Heart left ventricle (tissue), 16 donors: ENCODE measurements at regions not wholly inside any gene's neighbourhood (a gene's known extent, or its start where the extent isn't known, plus 50 kb on each side); places are given as distances from the start of the nearest gene placed in this dataset.

Source experiments
- ATAC-seq, 4 donors: fragments of 200-7000 bp; cut with Tn5 transposase; one replicate each; pipeline ENCODE4 v1.9.1; 2020 to 2022; ENCODE audit warnings: moderate library complexity in 4 of 4, mild to moderate bottlenecking in 3 of 4, moderate number of reproducible peaks in 1 of 4
- DNase-seq, 5 donors: peaks; one replicate each; pipeline ENCODE4 v3.0.0-alpha.2; 2020
- H3K27ac ChIP-seq, 12 donors: fragments of 200-600 bp; sonication (generic) in 4 of 12; one replicate each; pipeline versions ENCODE4 v1.5.0 to v1.8.0; 2016 to 2022; ENCODE audit warnings: mild to moderate bottlenecking in 2 of 12
- H3K27me3 ChIP-seq, 9 donors: fragments of 200-600 bp; sonication (generic) in 2 of 9; one replicate each; pipeline versions ENCODE4 v1.5.1 to v1.8.0; 2016 to 2022; ENCODE audit warnings: mild to moderate bottlenecking in 3 of 9
- H3K36me3 ChIP-seq, 9 donors: fragments of 200-600 bp; sonication (generic) in 2 of 9; one replicate each; pipeline versions ENCODE4 v1.5.0 to v1.8.0; 2018 to 2022; ENCODE audit warnings: mild to moderate bottlenecking in 2 of 9
- H3K4me1 ChIP-seq, 12 donors: fragments of 200-600 bp; sonication (generic) in 4 of 12; one replicate each; pipeline versions ENCODE4 v1.5.0 to v1.8.0; 2016 to 2022; ENCODE audit warnings: mild to moderate bottlenecking in 3 of 12
- H3K4me3 ChIP-seq, 12 donors: fragments of 200-600 bp; sonication (generic) in 4 of 12; one replicate each; pipeline versions ENCODE4 v1.5.0 to v1.8.0; 2017 to 2022; ENCODE audit warnings: mild to moderate bottlenecking in 9 of 12, moderate library complexity in 4 of 12
- H3K9me3 ChIP-seq, 12 donors: fragments of 200-600 bp; sonication (generic) in 4 of 12; one replicate each; pipeline versions ENCODE4 v1.5.0 to v1.8.0; 2016 to 2022; ENCODE audit warnings: mild to moderate bottlenecking in 1 of 12
- POLR2A ChIP-seq, 2 donors: fragments of 450-650 bp; IDR thresholded peaks; one replicate each; pipeline ENCODE4 v1.6.1; 2017; ENCODE audit warnings: antibody characterized with exemption in 2 of 2, mild to moderate bottlenecking in 2 of 2, moderate library complexity in 2 of 2
- WGBS, 4 donors: extraction: QIAGEN DNeasy Blood & Tissue Kit in 2 of 4; methylation state at CpG; one replicate each; pipeline versions ENCODE4 v1.1.5 to v1.1.7; 2013 to 2018; 5-methylcytosine and 5-hydroxymethylcytosine counted together
- intact Hi-C, 10 donors: fragments of 100-400 bp; cut with DNase I; formaldehyde crosslinking; loops; one replicate each; pipeline versions ENCODE4 v1.11.1 to v1.14.2; 2022
- TF ChIP-seq, protein P1 (sequence below), 12 donors: fragments of 200-600 bp; sonication (generic) in 4 of 12; IDR thresholded peaks; one replicate each; pipeline versions ENCODE4 v1.5.0 to v1.8.0; 2018 to 2022; ENCODE audit warnings: antibody characterized with exemption in 12 of 12, mild to moderate bottlenecking in 5 of 12
- donor health status: ischemic (EF 13 %, LVEDD 7.1; RV severe dilation, severe dysfunction).
- donor health status: healthy with polysubstance abuse.
- donor health status: DM: no; HTN: yes; CAD: no.
- donor health status: DM: no; HTN: no; CAD: no.
- donor health status: ischemic (EF 25% LVEDD 6.9; RV normal size, moderate dysfunction).
- donor health status: ischemic (EF 25% LVEDD 5.7; RV mildly dilated, moderate dysfunction).
- donor health status: healthy.
- donor health status: DM: yes; HTN: yes; CAD: no.
- donor health status: ischemic (EF 35%, LVEDD 5.7; RV mildly dilated, moderate dysfunction).
- donor health status: nonischemic (EF 11% LVEDD 7.7; RV severe dilation, severe dysfunction).
- donor health status: DM: yes; HTN: yes; CAD: no.
- donor health status: PGD.
- donor health status: ischemic (EF 29% LVEDD 5.4; RV normal size, mild dysfunction).
- donor health status: nonischemic (EF 23%, LVEDD 6.1; RV moderate dilation, normal function).

DNA sequence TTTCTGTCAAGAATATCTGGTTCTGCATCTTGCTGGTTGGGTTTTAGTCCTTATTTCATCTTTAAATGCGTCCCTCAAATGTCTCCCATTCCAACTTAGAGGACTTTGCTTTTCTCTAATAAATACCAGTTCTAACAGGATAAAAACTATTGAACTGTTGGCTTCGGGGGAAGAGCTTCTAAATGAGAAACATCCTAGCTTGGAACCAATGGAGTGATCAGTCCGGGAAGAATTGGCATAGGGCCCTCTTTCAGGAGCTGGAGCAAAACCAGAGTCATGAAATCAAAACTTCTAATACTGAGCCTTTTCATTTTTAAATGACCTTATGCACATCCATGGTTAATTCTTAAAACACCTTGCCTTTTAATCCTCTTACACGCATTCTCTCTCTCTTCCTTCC lies 401.6 kb upstream of the SMIM21 start:
- Histone ChIP-seq H3K27ac (no peak overlapping the region), H3K4me1 (no peaks in the 10 kb centered on the region), H3K27me3 (no peaks in the 10 kb centered on the region), H3K9me3 (peaks cover 0 to 7% (median 0%) of the 10 kb centered on the region in 12 donors), H3K36me3 (no peaks in the 10 kb centered on the region), H3K4me3 (no peak overlapping the region)
- ATAC-seq (no peak), DNase-seq (no peak)
- intact Hi-C loops = no loop called here
- 75 to 78% (median 77%) methylated on average over 4 of the region's 4 CpGs for WGBS, 4 donors
- TF ChIP-seq, protein P1, sequence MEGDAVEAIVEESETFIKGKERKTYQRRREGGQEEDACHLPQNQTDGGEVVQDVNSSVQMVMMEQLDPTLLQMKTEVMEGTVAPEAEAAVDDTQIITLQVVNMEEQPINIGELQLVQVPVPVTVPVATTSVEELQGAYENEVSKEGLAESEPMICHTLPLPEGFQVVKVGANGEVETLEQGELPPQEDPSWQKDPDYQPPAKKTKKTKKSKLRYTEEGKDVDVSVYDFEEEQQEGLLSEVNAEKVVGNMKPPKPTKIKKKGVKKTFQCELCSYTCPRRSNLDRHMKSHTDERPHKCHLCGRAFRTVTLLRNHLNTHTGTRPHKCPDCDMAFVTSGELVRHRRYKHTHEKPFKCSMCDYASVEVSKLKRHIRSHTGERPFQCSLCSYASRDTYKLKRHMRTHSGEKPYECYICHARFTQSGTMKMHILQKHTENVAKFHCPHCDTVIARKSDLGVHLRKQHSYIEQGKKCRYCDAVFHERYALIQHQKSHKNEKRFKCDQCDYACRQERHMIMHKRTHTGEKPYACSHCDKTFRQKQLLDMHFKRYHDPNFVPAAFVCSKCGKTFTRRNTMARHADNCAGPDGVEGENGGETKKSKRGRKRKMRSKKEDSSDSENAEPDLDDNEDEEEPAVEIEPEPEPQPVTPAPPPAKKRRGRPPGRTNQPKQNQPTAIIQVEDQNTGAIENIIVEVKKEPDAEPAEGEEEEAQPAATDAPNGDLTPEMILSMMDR (IDR thresholded peaks at IDR 0.05) = no peak
- no peak for TF ChIP-seq POLR2A (IDR thresholded peaks at IDR 0.05)

DNA sequence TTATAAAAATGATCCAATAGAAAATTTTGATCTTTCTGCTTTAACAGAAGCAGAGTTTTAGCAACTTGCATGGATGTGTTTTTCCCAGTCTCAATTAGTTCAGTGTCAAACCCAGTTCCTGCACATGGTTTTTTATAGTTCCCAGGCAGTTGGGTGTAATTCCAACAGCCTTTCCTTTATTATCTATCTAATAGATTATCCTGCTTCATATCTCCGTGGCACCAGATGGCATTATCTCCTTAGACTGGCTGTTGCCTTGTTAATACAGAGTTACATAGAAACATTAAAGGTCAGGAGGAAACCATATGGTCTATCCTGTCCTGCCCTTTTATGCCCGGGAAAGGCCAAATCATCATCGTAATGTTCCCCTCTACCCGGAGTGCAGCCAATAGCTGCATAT lies 400.9 kb upstream of the SMIM21 start:
- DNase-seq = no peak
- no peak for ATAC-seq
- Histone ChIP-seq H3K9me3 (peaks cover 0 to 7% (median 0%) of the 10 kb centered on the region in 12 donors), H3K27ac (no peak overlapping the region), H3K4me1 (no peaks in the 10 kb centered on the region), H3K36me3 (no peaks in the 10 kb centered on the region), H3K27me3 (no peaks in the 10 kb centered on the region), H3K4me3 (no peak overlapping the region)
- WGBS, 4 donors = 45 to 65% (median 60%) methylated on average over 4 of the region's 4 CpGs
- TF ChIP-seq, protein P1 (IDR thresholded peaks at IDR 0.05) = no peak
- TF ChIP-seq POLR2A (IDR thresholded peaks at IDR 0.05) = no peak
- intact Hi-C loops = no loop called here

DNA sequence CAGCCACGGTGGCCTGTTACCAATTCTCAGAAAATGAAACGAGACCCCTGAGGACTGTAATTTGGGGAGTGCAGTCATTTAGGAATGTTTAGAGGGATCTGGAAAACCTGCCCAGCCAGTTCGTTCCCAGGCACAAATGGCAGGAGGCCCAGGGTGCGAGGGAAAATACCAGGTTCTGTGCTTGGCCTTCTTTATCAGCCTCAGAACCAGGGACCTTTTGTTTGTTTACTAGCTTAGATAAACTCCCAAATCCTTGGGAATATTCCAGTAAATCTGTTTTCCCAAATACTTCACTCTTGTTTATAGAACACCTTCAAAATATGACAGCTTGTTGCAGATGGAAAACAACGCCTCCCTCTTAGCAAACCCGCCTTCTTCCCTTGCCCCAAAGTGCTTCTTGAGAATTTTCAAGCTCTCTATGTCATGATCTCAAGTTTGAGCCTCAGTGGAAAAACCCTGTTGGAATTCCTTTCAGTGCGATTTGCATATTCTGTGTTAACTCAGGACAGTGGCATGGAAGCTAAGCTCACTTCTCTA lies 400.3 kb upstream of the SMIM21 start:
- H3K27me3 ChIP-seq = no peaks in the 10 kb centered on the region
- no peak for TF ChIP-seq POLR2A (IDR thresholded peaks at IDR 0.05)
- TF ChIP-seq, protein P1 (IDR thresholded peaks at IDR 0.05) = no peak
- no peak overlapping the region for H3K27ac ChIP-seq
- WGBS, 4 donors = 75 to 86% (median 79%) methylated on average over 7 of the region's 7 CpGs
- no peak overlapping the region for H3K4me3 ChIP-seq
- intact Hi-C loops = no loop called here
- no peak for ATAC-seq
- peaks cover 0 to under 1% (median 0%) of the 10 kb centered on the region in 12 donors for H3K9me3 ChIP-seq
- no peaks in the 10 kb centered on the region for H3K36me3 ChIP-seq
- no peaks in the 10 kb centered on the region for H3K4me1 ChIP-seq
- no peak for DNase-seq

DNA sequence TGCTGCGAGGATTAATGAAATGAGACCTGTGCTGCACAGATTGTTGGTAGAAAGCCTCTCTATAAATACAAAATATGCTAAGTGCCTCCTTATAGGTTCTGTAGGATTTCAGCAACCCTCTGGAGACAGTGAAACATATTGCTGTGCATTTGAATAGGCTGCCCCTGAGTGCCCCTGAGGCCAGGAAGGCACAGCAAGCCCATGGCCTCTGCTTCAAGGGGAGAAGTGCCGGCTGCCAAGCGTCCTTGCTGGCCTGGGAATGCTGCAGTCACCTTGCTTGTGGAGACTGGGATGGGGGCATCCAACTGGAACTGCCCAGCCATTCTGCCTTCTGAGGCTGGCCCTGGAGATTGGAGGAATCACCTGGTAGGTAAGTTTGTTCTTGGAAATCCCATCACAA lies 397.2 kb upstream of the SMIM21 start:
- no peak for TF ChIP-seq POLR2A (IDR thresholded peaks at IDR 0.05)
- TF ChIP-seq, protein P1 (IDR thresholded peaks at IDR 0.05) = no peak
- Histone ChIP-seq H3K4me1 (no peaks in the 10 kb centered on the region), H3K36me3 (no peaks in the 10 kb centered on the region), H3K9me3 (no peaks in the 10 kb centered on the region), H3K4me3 (no peak overlapping the region), H3K27ac (no peak overlapping the region), H3K27me3 (no peaks in the 10 kb centered on the region)
- WGBS, 4 donors = 80 to 92% (median 82%) methylated on average over 3 of the region's 3 CpGs
- ATAC-seq = no peak
- no peak for DNase-seq
- intact Hi-C loops = no loop called here
